ENCODE measurements at regions not wholly inside any gene's neighbourhood (a gene's known extent, or its start where the extent isn't known, plus 50 kb on each side); places are given as distances from the start of the nearest gene placed in this dataset.

DNA sequence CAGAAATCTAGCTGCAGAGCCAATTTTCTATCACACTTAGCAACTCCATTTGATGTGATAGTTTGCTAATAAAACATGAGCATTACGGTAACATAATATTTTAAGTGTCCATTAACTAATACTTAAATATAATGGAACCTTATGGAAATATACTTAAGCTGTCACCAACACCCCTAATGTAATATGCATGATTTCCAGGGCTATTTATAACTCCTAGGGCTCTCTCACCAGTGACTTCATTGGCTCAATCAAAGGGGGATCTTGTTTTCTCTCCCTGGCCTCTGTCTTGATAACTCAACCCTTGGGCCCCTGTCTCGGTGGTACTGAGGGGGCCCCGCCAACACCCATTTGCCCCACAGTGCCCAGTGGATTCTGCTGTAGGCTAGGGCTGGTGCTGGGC lies 170.4 kb downstream of the SALL1 start:
- no peak overlapping the region for H2BK120ac ChIP-seq (ENCODE audit: low read depth, low read length)
- intact Hi-C loops (cut with micrococcal nuclease) = no loop called here
- dilution Hi-C loops (cut with HindIII; ENCODE audit: low sequenced_read_pairs, unreplicated experiment) = no loop called here
- no peaks in the 10 kb centered on the region for H3K27me3 ChIP-seq (ENCODE audit: control insufficient read depth, insufficient read depth, low read length)
- no peaks in the 10 kb centered on the region for H3K79me1 ChIP-seq (ENCODE audit: low read depth in 1 of 2, low read length in 2 of 2)
- H3K4ac ChIP-seq (ENCODE audit: low read depth, low read length) = no peak overlapping the region
- BruUV-seq (replicated peaks) = no TSS peak
- H2AFZ ChIP-seq (replicated peaks; ENCODE audit: low read length, poor library complexity) = no peak overlapping the region
- POLR2A ChIA-PET (ENCODE audit: unreplicated experiment) = no interaction called here
- no peak overlapping the region for H4K5ac ChIP-seq (ENCODE audit: low read depth, low read length)
- no peaks in the 10 kb centered on the region for H3K36me3 ChIP-seq (ENCODE audit: control insufficient read depth, insufficient read depth, low read length)
- H2BK5ac ChIP-seq (ENCODE audit: low read depth, low read length, poor library complexity, severe bottlenecking) = no peak overlapping the region
- no peak overlapping the region for H4K8ac ChIP-seq (ENCODE audit: low read depth in 2 of 2, low read length in 2 of 2)
- DNase-seq (no peak), ATAC-seq (ENCODE audit: low read depth) (no peak)
- H2BK15ac ChIP-seq (ENCODE audit: low read depth, low read length) = no peak overlapping the region
- H3K9ac ChIP-seq (ENCODE audit: low read depth, low read length) = no peak overlapping the region
- H3K4me3 ChIP-seq (ENCODE audit: insufficient read depth, low read depth, low read length) = no peak overlapping the region
- H4K20me1 ChIP-seq (ENCODE audit: insufficient read depth, low read length) = no peaks in the 10 kb centered on the region
- no peak overlapping the region for H3K4me2 ChIP-seq (ENCODE audit: low read depth, low read length)
- H2AK9ac ChIP-seq (replicated peaks; ENCODE audit: low read depth, low read length, poor library complexity) = no peak overlapping the region
- H3K4me1 ChIP-seq (ENCODE audit: control insufficient read depth, insufficient read depth, low read length) = no peaks in the 10 kb centered on the region
- no CpG with 5 or more reads among the region's 3 CpGs for WGBS, 2 experiments (ENCODE audit: extremely low coverage in 2 of 2, insufficient read length in 1 of 2)
- CTCF ChIA-PET = no interaction called here
- in situ Hi-C loops (cut with MboI; ENCODE audit: low sequenced_read_pairs) = no loop called here
- no peak overlapping the region for H3K23ac ChIP-seq (ENCODE audit: low read depth, low read length)
- no peak overlapping the region for H3K18ac ChIP-seq (ENCODE audit: low read depth, low read length)
- H4K91ac ChIP-seq (ENCODE audit: insufficient read depth, low read depth, low read length) = no peak overlapping the region
- no peaks in the 10 kb centered on the region for H3K9me1 ChIP-seq (ENCODE audit: insufficient read depth, low read length)
- H3K56ac ChIP-seq (ENCODE audit: extremely low read depth, insufficient read depth, low read length) = no peak overlapping the region
- no peak overlapping the region for H2AK5ac ChIP-seq (ENCODE audit: low read depth, low read length)
- H3K27ac ChIP-seq (ENCODE audit: insufficient read depth, low read length) = no peak overlapping the region
- no peaks in the 10 kb centered on the region for H3K9me3 ChIP-seq (ENCODE audit: control insufficient read depth, insufficient read depth, low read length)
- TF ChIP-seq MXI1 (IDR thresholded peaks at IDR 0.05; ENCODE audit: borderline replicate concordance, low read depth, low read length) = no peak
- TF ChIP-seq POLR2A (IDR thresholded peaks at IDR 0.05; ENCODE audit: low read depth, low read length) = no peak
- TF ChIP-seq RFX5 (IDR thresholded peaks at IDR 0.05; ENCODE audit: low read depth, low read length) = no peak
- TF ChIP-seq BHLHE40 (IDR thresholded peaks at IDR 0.05; ENCODE audit: low read depth, low read length) = no peak
- no peak for TF ChIP-seq CHD1 (IDR thresholded peaks at IDR 0.05; ENCODE audit: low read depth, low read length)
- TF ChIP-seq RAD21 (IDR thresholded peaks at IDR 0.05; ENCODE audit: low read length) = no peak
- TF ChIP-seq MAZ (IDR thresholded peaks at IDR 0.05; ENCODE audit: borderline replicate concordance, low read depth, low read length) = no peak
- TF ChIP-seq SMC3 (IDR thresholded peaks at IDR 0.05; ENCODE audit: low read depth, low read length) = no peak
- TF ChIP-seq, protein P1, sequence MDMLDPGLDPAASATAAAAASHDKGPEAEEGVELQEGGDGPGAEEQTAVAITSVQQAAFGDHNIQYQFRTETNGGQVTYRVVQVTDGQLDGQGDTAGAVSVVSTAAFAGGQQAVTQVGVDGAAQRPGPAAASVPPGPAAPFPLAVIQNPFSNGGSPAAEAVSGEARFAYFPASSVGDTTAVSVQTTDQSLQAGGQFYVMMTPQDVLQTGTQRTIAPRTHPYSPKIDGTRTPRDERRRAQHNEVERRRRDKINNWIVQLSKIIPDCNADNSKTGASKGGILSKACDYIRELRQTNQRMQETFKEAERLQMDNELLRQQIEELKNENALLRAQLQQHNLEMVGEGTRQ (IDR thresholded peaks at IDR 0.05; ENCODE audit: low read depth, low read length) = no peak
- TF ChIP-seq CEBPB (IDR thresholded peaks at IDR 0.05; ENCODE audit: low read depth, low read length) = no peak
- H2BK20ac ChIP-seq (ENCODE audit: low read depth, low read length) = no peak overlapping the region
- H3K14ac ChIP-seq (replicated peaks; ENCODE audit: low read depth, low read length) = no peak overlapping the region

Measured in IMR-90 (cell line).